Tibial nerve (tissue), 4 donors: ENCODE measurements at regions not wholly inside any gene's neighbourhood (a gene's known extent, or its start where the extent isn't known, plus 50 kb on each side); places are given as distances from the start of the nearest gene placed in this dataset.

ENCODE experiments used
- DNase-seq, 2 donors: peaks; one replicate each; pipeline ENCODE4 v3.0.0-alpha.2; 2019; ENCODE audit warnings: low spot score in 2 of 2
- H3K27ac ChIP-seq, 4 donors: fragments of 200-600 bp; sonication (generic) in 3 of 4; one replicate each; pipeline ENCODE4 v1.5.1; 2017 to 2019; ENCODE audit warnings: mild to moderate bottlenecking in 1 of 4
- H3K27me3 ChIP-seq, 2 donors: fragments of 200-600 bp; sonication (generic) in 1 of 2; one replicate each; pipeline versions ENCODE4 v1.5.1 to v1.6.0; 2017 to 2019
- H3K36me3 ChIP-seq, 3 donors: fragments of 200-600 bp; sonication (generic); one replicate each; pipeline ENCODE4 v1.5.1; 2018 to 2019
- H3K4me1 ChIP-seq, 4 donors: fragments of 200-600 bp; sonication (generic) in 3 of 4; one replicate each; pipeline ENCODE4 v1.5.1; 2017 to 2019
- H3K4me3 ChIP-seq, 4 donors: fragments of 200-600 bp; sonication (generic) in 3 of 4; one replicate each; pipeline ENCODE4 v1.5.1; 2017 to 2019; ENCODE audit warnings: mild to moderate bottlenecking in 1 of 4, moderate library complexity in 1 of 4
- H3K9me3 ChIP-seq, 4 donors: fragments of 200-600 bp; sonication (generic) in 3 of 4; one replicate each; pipeline ENCODE4 v1.5.1; 2017 to 2019
- EP300 ChIP-seq, 2 donors: sonication (generic); formaldehyde crosslinking; IDR thresholded peaks; one replicate each; pipeline ENCODE4 v1.6.1; 2017; ENCODE audit warnings: antibody characterized with exemption in 2 of 2, mild to moderate bottlenecking in 1 of 2
- POLR2A ChIP-seq, 2 donors: fragments of 450-650 bp; IDR thresholded peaks; one replicate each; pipeline ENCODE4 v1.6.1; 2017; ENCODE audit warnings: antibody characterized with exemption in 2 of 2, mild to moderate bottlenecking in 2 of 2, moderate library complexity in 2 of 2
- WGBS, 2 donors: methylation state at CpG; one replicate each; pipeline ENCODE4 v1.1.5; 2018; 5-methylcytosine and 5-hydroxymethylcytosine counted together
- TF ChIP-seq, protein P1 (sequence below), 5 experiments: fragments of 200-600 bp in 3 of 5; fragments of 450-650 bp in 2 of 5; sonication (generic) in 3 of 5; IDR thresholded peaks; one replicate each; pipeline ENCODE4 v1.5.1; 2016 to 2019; ENCODE audit warnings: antibody characterized with exemption in 5 of 5, mild to moderate bottlenecking in 3 of 5, moderate library complexity in 2 of 5

DNA sequence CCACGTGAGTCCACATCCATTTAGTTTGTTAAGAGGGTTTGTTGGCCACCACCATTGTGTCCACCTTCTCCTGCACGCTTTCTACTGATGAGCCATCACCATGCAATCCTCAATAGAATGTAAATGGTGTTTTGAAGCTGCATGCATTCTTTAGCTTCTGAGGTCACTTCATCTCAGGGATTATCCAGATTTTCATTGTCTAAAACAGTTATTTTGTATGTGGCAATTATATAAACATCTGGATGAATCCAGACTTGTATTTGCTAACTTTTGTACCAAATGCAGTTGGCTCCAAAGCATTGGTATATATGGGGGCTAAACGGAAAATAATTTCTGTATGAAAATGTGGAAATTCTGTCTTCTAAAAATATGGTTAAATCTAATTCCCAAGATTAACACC, 231.2 kb upstream of the ARID1B start:
- Histone ChIP-seq H3K4me3 (no peak overlapping the region), H3K27me3 (no peaks in the 10 kb centered on the region), H3K9me3 (no peaks in the 10 kb centered on the region), H3K36me3 (no peaks in the 10 kb centered on the region), H3K4me1 (no peaks in the 10 kb centered on the region), H3K27ac (no peak overlapping the region)
- WGBS, 2 donors = 86 to 87% methylated on average over 3 of the region's 3 CpGs
- DNase-seq = no peak
- TF ChIP-seq, protein P1, sequence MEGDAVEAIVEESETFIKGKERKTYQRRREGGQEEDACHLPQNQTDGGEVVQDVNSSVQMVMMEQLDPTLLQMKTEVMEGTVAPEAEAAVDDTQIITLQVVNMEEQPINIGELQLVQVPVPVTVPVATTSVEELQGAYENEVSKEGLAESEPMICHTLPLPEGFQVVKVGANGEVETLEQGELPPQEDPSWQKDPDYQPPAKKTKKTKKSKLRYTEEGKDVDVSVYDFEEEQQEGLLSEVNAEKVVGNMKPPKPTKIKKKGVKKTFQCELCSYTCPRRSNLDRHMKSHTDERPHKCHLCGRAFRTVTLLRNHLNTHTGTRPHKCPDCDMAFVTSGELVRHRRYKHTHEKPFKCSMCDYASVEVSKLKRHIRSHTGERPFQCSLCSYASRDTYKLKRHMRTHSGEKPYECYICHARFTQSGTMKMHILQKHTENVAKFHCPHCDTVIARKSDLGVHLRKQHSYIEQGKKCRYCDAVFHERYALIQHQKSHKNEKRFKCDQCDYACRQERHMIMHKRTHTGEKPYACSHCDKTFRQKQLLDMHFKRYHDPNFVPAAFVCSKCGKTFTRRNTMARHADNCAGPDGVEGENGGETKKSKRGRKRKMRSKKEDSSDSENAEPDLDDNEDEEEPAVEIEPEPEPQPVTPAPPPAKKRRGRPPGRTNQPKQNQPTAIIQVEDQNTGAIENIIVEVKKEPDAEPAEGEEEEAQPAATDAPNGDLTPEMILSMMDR (IDR thresholded peaks at IDR 0.05) = no peak
- TF ChIP-seq EP300 (IDR thresholded peaks at IDR 0.05) = no peak

DNA sequence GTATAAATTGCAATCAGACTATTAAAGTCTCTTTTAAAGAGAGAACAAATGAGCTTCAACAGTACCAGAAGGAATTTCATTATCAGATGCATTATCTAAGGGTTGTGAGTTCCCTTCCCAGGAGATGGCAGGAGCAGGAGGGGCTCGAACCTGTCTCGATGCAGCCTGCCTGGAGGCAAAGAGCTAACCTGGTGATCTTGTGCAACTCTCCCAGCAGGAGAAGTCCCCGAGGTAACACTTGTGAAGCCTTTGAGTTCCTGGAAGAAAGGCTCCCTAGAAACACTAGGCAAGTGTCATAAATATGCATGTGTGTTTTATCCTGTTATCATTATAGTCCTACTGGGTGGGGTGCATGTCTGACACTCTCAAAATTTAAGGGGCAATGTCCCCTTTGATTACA, 232.2 kb upstream of the ARID1B start:
- H3K9me3 ChIP-seq = no peaks in the 10 kb centered on the region
- no peaks in the 10 kb centered on the region for H3K36me3 ChIP-seq
- no peak overlapping the region for H3K27ac ChIP-seq
- TF ChIP-seq, protein P1 (IDR thresholded peaks at IDR 0.05) = no peak
- TF ChIP-seq EP300 (IDR thresholded peaks at IDR 0.05) (no peak), POLR2A (IDR thresholded peaks at IDR 0.05) (no peak)
- H3K4me3 ChIP-seq = no peak overlapping the region
- WGBS, 2 donors = 59 to 65% methylated on average over 3 of the region's 3 CpGs
- H3K4me1 ChIP-seq = no peaks in the 10 kb centered on the region
- no peak for DNase-seq
- H3K27me3 ChIP-seq = no peaks in the 10 kb centered on the region

DNA sequence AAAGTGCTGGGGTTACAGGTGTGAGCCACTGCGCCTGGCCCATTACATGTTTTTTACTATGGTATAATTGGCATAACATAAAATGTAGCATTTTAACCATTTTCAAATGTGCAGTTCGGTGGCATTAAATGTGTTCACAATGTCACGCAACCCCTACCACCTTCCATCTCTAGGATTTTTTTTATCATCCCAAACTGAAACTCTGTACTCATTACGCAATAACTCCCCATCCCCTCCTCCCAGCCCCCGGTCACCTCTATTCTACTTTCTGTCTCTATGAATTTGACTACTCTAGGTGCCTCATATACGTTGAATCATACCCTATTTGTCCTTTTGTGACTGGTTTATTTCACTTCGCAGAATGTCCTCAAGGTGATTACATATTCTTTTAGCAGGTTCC, 233.1 kb upstream of the ARID1B start:
- H3K4me1 ChIP-seq = no peaks in the 10 kb centered on the region
- no peaks in the 10 kb centered on the region for H3K27me3 ChIP-seq
- no peaks in the 10 kb centered on the region for H3K36me3 ChIP-seq
- H3K4me3 ChIP-seq = no peak overlapping the region
- no peak for DNase-seq
- H3K27ac ChIP-seq = no peak overlapping the region
- no peaks in the 10 kb centered on the region for H3K9me3 ChIP-seq
- TF ChIP-seq EP300 (IDR thresholded peaks at IDR 0.05) = no peak
- WGBS, 2 donors = 85 to 96% methylated on average over 7 of the region's 7 CpGs

DNA sequence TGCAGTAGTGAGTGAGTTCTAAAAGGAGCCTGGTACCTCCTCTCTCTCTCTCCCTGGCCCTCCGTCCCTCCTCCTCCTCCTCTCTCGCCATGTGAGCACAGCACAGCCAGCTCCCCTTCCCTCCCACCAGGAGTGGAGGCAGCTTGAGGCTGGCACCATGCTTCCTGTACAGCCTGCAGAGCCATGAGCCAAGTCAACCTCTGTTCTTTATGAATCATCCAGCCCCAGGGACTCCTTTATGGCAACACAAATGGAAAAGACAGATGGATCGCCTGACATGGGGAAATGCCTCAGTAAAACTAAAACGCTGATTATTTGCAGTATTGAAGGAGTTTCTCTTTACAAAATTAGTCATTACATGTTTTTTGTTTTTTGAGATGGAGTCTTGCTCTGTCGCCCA, 233.7 kb upstream of the ARID1B start:
- H3K4me3 ChIP-seq = no peak overlapping the region
- 74 to 83% methylated on average over 5 of the region's 5 CpGs for WGBS, 2 donors
- no peak for DNase-seq
- no peaks in the 10 kb centered on the region for H3K36me3 ChIP-seq
- H3K27me3 ChIP-seq = no peaks in the 10 kb centered on the region
- H3K4me1 ChIP-seq = no peaks in the 10 kb centered on the region
- H3K9me3 ChIP-seq = no peaks in the 10 kb centered on the region
- TF ChIP-seq EP300 (IDR thresholded peaks at IDR 0.05) (no peak), POLR2A (IDR thresholded peaks at IDR 0.05) (no peak)
- TF ChIP-seq, protein P1 (IDR thresholded peaks at IDR 0.05) = no peak
- no peak overlapping the region for H3K27ac ChIP-seq

DNA sequence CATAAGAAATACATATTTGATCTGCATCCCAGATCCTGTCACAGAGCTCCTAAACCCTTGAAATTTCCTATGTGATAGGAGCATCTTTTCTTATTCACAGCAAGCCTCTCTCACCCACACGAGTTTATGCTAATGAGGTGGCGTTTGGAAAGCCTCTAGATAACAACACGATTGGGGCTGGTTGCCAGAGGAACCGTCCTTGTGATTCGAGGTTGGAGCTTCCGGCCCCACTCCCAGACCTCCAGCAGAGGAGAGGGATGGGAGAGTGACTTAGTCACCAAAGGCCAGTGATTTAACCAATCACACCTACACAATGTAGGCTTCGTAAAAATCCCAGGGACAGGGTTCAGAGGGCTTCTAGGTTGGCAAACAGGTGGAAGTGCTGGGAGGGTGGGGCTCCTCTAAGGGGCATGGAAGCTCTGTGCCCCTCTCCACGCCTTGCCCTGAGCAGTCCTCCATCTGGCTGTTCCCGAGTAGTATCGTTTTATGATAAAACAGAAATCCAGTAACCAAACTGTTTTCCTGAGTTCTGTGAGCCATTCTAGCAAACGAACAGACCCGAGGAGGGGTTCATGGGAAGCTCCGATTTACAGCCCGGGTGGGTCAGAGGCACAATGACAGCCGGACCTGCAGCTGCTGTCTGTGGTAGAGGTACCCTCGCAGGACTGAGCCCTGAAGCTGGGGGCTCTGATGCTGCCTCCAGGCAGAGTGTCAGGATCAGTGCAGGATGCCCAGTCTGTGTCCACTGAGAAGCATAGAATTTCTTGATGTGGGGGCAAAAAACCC, 238.1 kb upstream of the ARID1B start:
- Histone ChIP-seq H3K4me3 (no peak overlapping the region), H3K4me1 (no peaks in the 10 kb centered on the region), H3K36me3 (no peaks in the 10 kb centered on the region), H3K27me3 (no peaks in the 10 kb centered on the region), H3K9me3 (no peaks in the 10 kb centered on the region), H3K27ac (no peak overlapping the region)
- 61 to 67% methylated on average over 16 of the region's 16 CpGs for WGBS, 2 donors
- TF ChIP-seq, protein P1 (IDR thresholded peaks at IDR 0.05) = no peak
- TF ChIP-seq POLR2A (IDR thresholded peaks at IDR 0.05) (no peak), EP300 (IDR thresholded peaks at IDR 0.05) (no peak)
- DNase-seq = no peak
